ENCODE measurements at regions not wholly inside any gene's neighbourhood (a gene's known extent, or its start where the extent isn't known, plus 50 kb on each side); places are given as distances from the start of the nearest gene placed in this dataset.

- H3K4ac ChIP-seq (ENCODE audit: low read depth, low read length): no peak overlapping the region
- 20% methylated on average over 3 of the region's 10 CpGs; no CpG with 5 or more reads in 1 of the 2 experiments for WGBS, 2 experiments (ENCODE audit: extremely low coverage in 2 of 2, insufficient read length in 1 of 2)
- H4K8ac ChIP-seq (ENCODE audit: low read depth in 2 of 2, low read length in 2 of 2): no peak overlapping the region
- H2BK120ac ChIP-seq (ENCODE audit: low read depth, low read length): no peak overlapping the region
- no TSS peak for BruUV-seq (replicated peaks)
- dilution Hi-C loops (cut with HindIII; ENCODE audit: low sequenced_read_pairs, unreplicated experiment) (no loop called here), intact Hi-C loops (cut with micrococcal nuclease) (no loop called here), in situ Hi-C loops (cut with MboI; ENCODE audit: low sequenced_read_pairs) (no loop called here)
- H2AFZ ChIP-seq (replicated peaks; ENCODE audit: low read length, poor library complexity): no peak overlapping the region
- peaks cover 8% of the 10 kb centered on the region for H3K9me3 ChIP-seq (ENCODE audit: control insufficient read depth, insufficient read depth, low read length)
- ChIA-PET POLR2A (ENCODE audit: unreplicated experiment) (no interaction called here), CTCF (no interaction called here)
- no peak for ATAC-seq (ENCODE audit: low read depth)
- H3K23ac ChIP-seq (ENCODE audit: low read depth, low read length): no peak overlapping the region
- H3K36me3 ChIP-seq (ENCODE audit: control insufficient read depth, insufficient read depth, low read length): no peaks in the 10 kb centered on the region
- no peak overlapping the region for H3K14ac ChIP-seq (replicated peaks; ENCODE audit: low read depth, low read length)
- H2AK5ac ChIP-seq (ENCODE audit: low read depth, low read length): no peak overlapping the region
- no peaks in the 10 kb centered on the region for H3K79me1 ChIP-seq (ENCODE audit: low read depth in 1 of 2, low read length in 2 of 2)
- DNase-seq: no peak
- H4K20me1 ChIP-seq (ENCODE audit: insufficient read depth, low read length): no peaks in the 10 kb centered on the region
- no peak overlapping the region for H3K18ac ChIP-seq (ENCODE audit: low read depth, low read length)
- H3K9ac ChIP-seq (ENCODE audit: low read depth, low read length): no peak overlapping the region
- no peaks in the 10 kb centered on the region for H3K9me1 ChIP-seq (ENCODE audit: insufficient read depth, low read length)
- no peak overlapping the region for H2BK15ac ChIP-seq (ENCODE audit: low read depth, low read length)
- peaks cover 55% of the 10 kb centered on the region for H3K27me3 ChIP-seq (ENCODE audit: control insufficient read depth, insufficient read depth, low read length)
- H2BK5ac ChIP-seq (ENCODE audit: low read depth, low read length, poor library complexity, severe bottlenecking): no peak overlapping the region
- no peak overlapping the region for H3K4me3 ChIP-seq (ENCODE audit: insufficient read depth, low read depth, low read length)
- no peak for TF ChIP-seq NFE2L2 (IDR thresholded peaks at IDR 0.05; ENCODE audit: low read depth, low read length)
- TF ChIP-seq POLR2A (IDR thresholded peaks at IDR 0.05; ENCODE audit: low read depth, low read length): no peak
- no peak for TF ChIP-seq RFX5 (IDR thresholded peaks at IDR 0.05; ENCODE audit: low read depth, low read length)
- no peak for TF ChIP-seq RCOR1 (IDR thresholded peaks at IDR 0.05; ENCODE audit: insufficient replicate concordance, low read length)
- no peak for TF ChIP-seq CHD1 (IDR thresholded peaks at IDR 0.05; ENCODE audit: low read depth, low read length)
- TF ChIP-seq ELK1 (IDR thresholded peaks at IDR 0.05; ENCODE audit: borderline replicate concordance, low read depth, low read length): no peak
- no peak for TF ChIP-seq USF2 (IDR thresholded peaks at IDR 0.05; ENCODE audit: low read depth, low read length)
- TF ChIP-seq CEBPB (IDR thresholded peaks at IDR 0.05; ENCODE audit: low read depth, low read length): no peak
- H2AK9ac ChIP-seq (replicated peaks; ENCODE audit: low read depth, low read length, poor library complexity): no peak overlapping the region
- H4K5ac ChIP-seq (ENCODE audit: low read depth, low read length): no peak overlapping the region
- no peaks in the 10 kb centered on the region for H3K4me1 ChIP-seq (ENCODE audit: control insufficient read depth, insufficient read depth, low read length)
- no peak overlapping the region for H4K91ac ChIP-seq (ENCODE audit: insufficient read depth, low read depth, low read length)
- H3K4me2 ChIP-seq (ENCODE audit: low read depth, low read length): no peak overlapping the region
- no peak overlapping the region for H2BK20ac ChIP-seq (ENCODE audit: low read depth, low read length)
- H3K27ac ChIP-seq (ENCODE audit: insufficient read depth, low read length): no peak overlapping the region
- H3K56ac ChIP-seq (ENCODE audit: extremely low read depth, insufficient read depth, low read length): no peak overlapping the region
Observed at GRCh38 chr15:70406617-70407335, 309.1 kb upstream of the TLE3 start.
